GM10266 (cell line): ENCODE measurements at regions not wholly inside any gene's neighbourhood (a gene's known extent, or its start where the extent isn't known, plus 50 kb on each side); places are given as distances from the start of the nearest gene placed in this dataset.

Source experiments
- DNase-seq: peaks from one replicate; pipeline ENCODE4 v3.0.0; 2012; ENCODE audit errors: extremely low spot score
- CTCF ChIP-seq: IDR thresholded peaks from 2 replicates; pipeline ENCODE4 v1.5.1; 2012; ENCODE audit warnings: mild to moderate bottlenecking, low read depth; ENCODE audit not compliant: control insufficient read depth, insufficient read depth; ENCODE audit errors: missing control alignments

GRCh38 chr4:67092351-67092750 is 453.0 kb downstream of the CENPC start:
- no peak for TF ChIP-seq CTCF
- no peak for DNase-seq

DNA sequence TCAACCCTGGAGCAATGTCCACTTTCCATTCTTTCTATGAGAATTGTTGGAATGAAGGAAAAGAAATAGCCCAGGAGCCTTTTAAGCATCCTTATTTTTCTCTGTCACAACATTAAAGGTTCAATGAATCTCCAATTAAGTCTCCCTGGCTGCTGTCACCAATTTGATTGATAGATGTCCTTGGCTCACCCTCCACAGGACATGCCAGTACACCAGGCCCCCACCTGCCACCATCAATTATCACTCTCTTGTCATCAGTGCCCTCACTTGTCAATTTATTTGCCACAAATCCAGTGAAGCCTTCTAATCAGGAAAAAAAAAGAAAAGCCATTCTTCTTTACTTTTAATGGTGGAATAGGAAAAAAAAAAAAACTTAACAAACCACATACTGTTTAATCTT is 453.6 kb downstream of the CENPC start:
- TF ChIP-seq CTCF: no peak

GRCh38 chr4:67087897-67088296 is 457.4 kb downstream of the CENPC start:
- peak; percentile 10 for DNase-seq
- peak; percentile 73 for TF ChIP-seq CTCF

More for the DNA sequence above, 453.6 kb downstream of the CENPC start:
- DNase-seq: no peak

DNA sequence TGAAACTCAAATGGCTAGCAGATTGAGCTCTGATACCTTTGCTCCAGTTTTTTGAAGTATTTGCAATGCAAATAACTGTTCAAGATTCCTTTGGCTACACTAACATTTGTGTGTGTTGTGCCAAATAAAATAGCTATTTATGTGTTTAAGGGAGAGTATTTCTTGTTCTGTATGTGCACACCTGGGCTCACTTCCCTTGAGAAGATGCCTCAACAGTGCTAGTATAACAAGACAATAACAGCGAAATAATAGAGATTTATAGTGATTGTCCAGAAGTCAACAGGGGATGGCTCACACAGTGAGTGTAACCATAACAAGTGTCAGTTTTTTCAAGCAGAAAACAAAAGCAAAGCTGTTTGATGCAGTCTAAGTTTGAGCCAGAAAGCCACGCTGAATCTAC is 460.5 kb downstream of the CENPC start:
- no peak for DNase-seq
- TF ChIP-seq CTCF: no peak

- TF ChIP-seq CTCF: no peak
- DNase-seq: no peak
These were observed 461.8 kb downstream of the CENPC start for GRCh38 chr4:67083496-67083895.

GRCh38 chr4:67082746-67083145 is 462.6 kb downstream of the CENPC start:
- no peak for TF ChIP-seq CTCF
- DNase-seq: no peak

- TF ChIP-seq CTCF: no peak
- no peak for DNase-seq
These were observed 465.2 kb downstream of the CENPC start for GRCh38 chr4:67080046-67080557.
